ENCODE measurements at regions not wholly inside any gene's neighbourhood (a gene's known extent, or its start where the extent isn't known, plus 50 kb on each side); places are given as distances from the start of the nearest gene placed in this dataset.

GRCh38 chr2:235366390-235366789 is 127.5 kb upstream of the AGAP1 start:
- Mint-ChIP-seq H3K4me3 (no peak overlapping the region), H3K27me3 (peaks cover 36% of the 10 kb centered on the region), H3K27ac (no peak overlapping the region), H3K36me3 (ENCODE audit: low read depth) (no peaks in the 10 kb centered on the region), H3K4me1 (no peaks in the 10 kb centered on the region)
- no peaks in the 10 kb centered on the region for H3K9me3 ChIP-seq (ENCODE audit: control insufficient read depth, low read length, poor library complexity, severe bottlenecking)
- ATAC-seq: no peak
- no peak for DNase-seq

GRCh38 chr2:235366807-235367206 is 127.0 kb upstream of the AGAP1 start:
- H3K36me3 Mint-ChIP-seq (ENCODE audit: low read depth): no peaks in the 10 kb centered on the region
- H3K4me1 Mint-ChIP-seq: no peaks in the 10 kb centered on the region
- H3K27ac Mint-ChIP-seq: no peak overlapping the region
- DNase-seq: no peak
- H3K4me3 Mint-ChIP-seq: no peak overlapping the region
- no peaks in the 10 kb centered on the region for H3K9me3 ChIP-seq (ENCODE audit: control insufficient read depth, low read length, poor library complexity, severe bottlenecking)
- H3K27me3 Mint-ChIP-seq: peaks cover 35% of the 10 kb centered on the region
- no peak for ATAC-seq

GRCh38 chr2:235371018-235371417 is 122.8 kb upstream of the AGAP1 start:
- Mint-ChIP-seq H3K27ac (no peak overlapping the region), H3K4me1 (no peaks in the 10 kb centered on the region), H3K4me3 (no peak overlapping the region), H3K27me3 (peaks cover 24% of the 10 kb centered on the region), H3K36me3 (ENCODE audit: low read depth) (no peaks in the 10 kb centered on the region)
- no peaks in the 10 kb centered on the region for H3K9me3 ChIP-seq (ENCODE audit: control insufficient read depth, low read length, poor library complexity, severe bottlenecking)
- DNase-seq (no peak), ATAC-seq (no peak)

GRCh38 chr2:235373171-235373570 is 120.7 kb upstream of the AGAP1 start:
- H3K27me3 Mint-ChIP-seq: peaks cover 44% of the 10 kb centered on the region
- no peak overlapping the region for H3K27ac Mint-ChIP-seq
- H3K36me3 Mint-ChIP-seq (ENCODE audit: low read depth): peaks cover 2% of the 10 kb centered on the region
- ATAC-seq (no peak), DNase-seq (no peak)
- no peak overlapping the region for H3K4me3 Mint-ChIP-seq
- no peaks in the 10 kb centered on the region for H3K4me1 Mint-ChIP-seq
- H3K9me3 ChIP-seq (ENCODE audit: control insufficient read depth, low read length, poor library complexity, severe bottlenecking): no peaks in the 10 kb centered on the region

GRCh38 chr2:235377176-235377575 is 116.7 kb upstream of the AGAP1 start:
- H3K9me3 ChIP-seq (ENCODE audit: control insufficient read depth, low read length, poor library complexity, severe bottlenecking): no peaks in the 10 kb centered on the region

GRCh38 chr2:235378246-235378645 is 115.6 kb upstream of the AGAP1 start:
- H3K27me3 Mint-ChIP-seq: peaks cover 35% of the 10 kb centered on the region
- no peak for ATAC-seq

More at GRCh38 chr2:235377176-235377575, 116.7 kb upstream of the AGAP1 start:
- Mint-ChIP-seq H3K36me3 (ENCODE audit: low read depth) (peaks cover 2% of the 10 kb centered on the region), H3K4me1 (no peaks in the 10 kb centered on the region), H3K27me3 (peaks cover 35% of the 10 kb centered on the region), H3K27ac (no peak overlapping the region), H3K4me3 (no peak overlapping the region)
- ATAC-seq: no peak
- no peak for DNase-seq

GRCh38 chr2:235378944-235379343 is 114.9 kb upstream of the AGAP1 start:
- DNase-seq (no peak), ATAC-seq (no peak)
- Mint-ChIP-seq H3K4me3 (no peak overlapping the region), H3K27ac (no peak overlapping the region), H3K36me3 (ENCODE audit: low read depth) (peaks cover 2% of the 10 kb centered on the region), H3K27me3 (peaks cover 30% of the 10 kb centered on the region), H3K4me1 (no peaks in the 10 kb centered on the region)
- H3K9me3 ChIP-seq (ENCODE audit: control insufficient read depth, low read length, poor library complexity, severe bottlenecking): no peaks in the 10 kb centered on the region

More at GRCh38 chr2:235378246-235378645, 115.6 kb upstream of the AGAP1 start:
- no peaks in the 10 kb centered on the region for H3K4me1 Mint-ChIP-seq
- no peak for DNase-seq
- peaks cover 2% of the 10 kb centered on the region for H3K36me3 Mint-ChIP-seq (ENCODE audit: low read depth)
- no peaks in the 10 kb centered on the region for H3K9me3 ChIP-seq (ENCODE audit: control insufficient read depth, low read length, poor library complexity, severe bottlenecking)
- no peak overlapping the region for H3K4me3 Mint-ChIP-seq
- H3K27ac Mint-ChIP-seq: no peak overlapping the region

GRCh38 chr2:235381261-235381912 is 112.5 kb upstream of the AGAP1 start:
- Mint-ChIP-seq H3K4me3 (no peak overlapping the region), H3K27ac (no peak overlapping the region), H3K36me3 (ENCODE audit: low read depth) (peaks cover 2% of the 10 kb centered on the region), H3K27me3 (peaks cover 19% of the 10 kb centered on the region), H3K4me1 (no peaks in the 10 kb centered on the region)
- DNase-seq (no peak), ATAC-seq (no peak)
- H3K9me3 ChIP-seq (ENCODE audit: control insufficient read depth, low read length, poor library complexity, severe bottlenecking): no peaks in the 10 kb centered on the region

- no peaks in the 10 kb centered on the region for H3K4me1 Mint-ChIP-seq
- no peak for ATAC-seq
- H3K27ac Mint-ChIP-seq: no peak overlapping the region
- no peak overlapping the region for H3K4me3 Mint-ChIP-seq
- peaks cover 4% of the 10 kb centered on the region for H3K36me3 Mint-ChIP-seq (ENCODE audit: low read depth)
- no peak for DNase-seq
- no peaks in the 10 kb centered on the region for H3K9me3 ChIP-seq (ENCODE audit: control insufficient read depth, low read length, poor library complexity, severe bottlenecking)
- peaks cover 12% of the 10 kb centered on the region for H3K27me3 Mint-ChIP-seq
Observed at GRCh38 chr2:235382179-235382578, 111.7 kb upstream of the AGAP1 start.

- no peaks in the 10 kb centered on the region for H3K9me3 ChIP-seq (ENCODE audit: control insufficient read depth, low read length, poor library complexity, severe bottlenecking)
- Mint-ChIP-seq H3K27me3 (peaks cover 8% of the 10 kb centered on the region), H3K4me3 (no peak overlapping the region), H3K36me3 (ENCODE audit: low read depth) (peaks cover 4% of the 10 kb centered on the region), H3K27ac (no peak overlapping the region), H3K4me1 (no peaks in the 10 kb centered on the region)
- ATAC-seq: no peak
- no peak for DNase-seq
Observed at GRCh38 chr2:235382601-235383000, 111.2 kb upstream of the AGAP1 start.

GRCh38 chr2:235383272-235383843 is 110.5 kb upstream of the AGAP1 start:
- H3K27ac Mint-ChIP-seq: no peak overlapping the region
- no peak for ATAC-seq

GRCh38 chr2:235384624-235385023 is 109.2 kb upstream of the AGAP1 start:
- H3K27ac Mint-ChIP-seq: no peak overlapping the region
- ATAC-seq (no peak), DNase-seq (no peak)
- no peak overlapping the region for H3K4me3 Mint-ChIP-seq
- no peaks in the 10 kb centered on the region for H3K4me1 Mint-ChIP-seq
- no peaks in the 10 kb centered on the region for H3K27me3 Mint-ChIP-seq
- H3K36me3 Mint-ChIP-seq (ENCODE audit: low read depth): peaks cover 2% of the 10 kb centered on the region
- H3K9me3 ChIP-seq (ENCODE audit: control insufficient read depth, low read length, poor library complexity, severe bottlenecking): no peaks in the 10 kb centered on the region

More at GRCh38 chr2:235383272-235383843, 110.5 kb upstream of the AGAP1 start:
- Mint-ChIP-seq H3K27me3 (peaks cover under 1% of the 10 kb centered on the region), H3K36me3 (ENCODE audit: low read depth) (peaks cover 2% of the 10 kb centered on the region), H3K4me3 (no peak overlapping the region), H3K4me1 (no peaks in the 10 kb centered on the region)
- H3K9me3 ChIP-seq (ENCODE audit: control insufficient read depth, low read length, poor library complexity, severe bottlenecking): no peaks in the 10 kb centered on the region
- no peak for DNase-seq

- no peak overlapping the region for H3K27ac Mint-ChIP-seq
Observed at GRCh38 chr2:235389626-235390025, 104.2 kb upstream of the AGAP1 start.

More at GRCh38 chr2:235389626-235390025, 104.2 kb upstream of the AGAP1 start:
- DNase-seq: no peak
- no peaks in the 10 kb centered on the region for H3K27me3 Mint-ChIP-seq
- no peak for ATAC-seq
- no peaks in the 10 kb centered on the region for H3K9me3 ChIP-seq (ENCODE audit: control insufficient read depth, low read length, poor library complexity, severe bottlenecking)
- no peak overlapping the region for H3K4me3 Mint-ChIP-seq
- peaks cover 2% of the 10 kb centered on the region for H3K36me3 Mint-ChIP-seq (ENCODE audit: low read depth)
- H3K4me1 Mint-ChIP-seq: peaks cover 10% of the 10 kb centered on the region
